ENCODE measurements at regions not wholly inside any gene's neighbourhood (a gene's known extent, or its start where the extent isn't known, plus 50 kb on each side); places are given as distances from the start of the nearest gene placed in this dataset.
"Not testable (repeated sequence)": the region's sequence is repeated elsewhere in the genome, so short reads cannot be mapped to it uniquely, and the experiment has no call there.

- no peaks in the 10 kb centered on the region for H3K9me3 ChIP-seq (ENCODE audit: low read length)
- H3K4me1 ChIP-seq (ENCODE audit: insufficient read depth, low read length), result no peaks in the 10 kb centered on the region
- no peaks in the 10 kb centered on the region for H3K27me3 ChIP-seq (ENCODE audit: control insufficient read depth in 1 of 2, insufficient read depth in 2 of 2, low read length in 2 of 2)
- no peak overlapping the region for H3K4me3 ChIP-seq (ENCODE audit: low read depth in 1 of 2, low read length in 2 of 2)
- no peak overlapping the region for H3K9ac ChIP-seq (ENCODE audit: low read length)
- H3K36me3 ChIP-seq (ENCODE audit: insufficient read depth, low read length), result no peaks in the 10 kb centered on the region
- no peak overlapping the region for H3K27ac ChIP-seq (ENCODE audit: low read depth, low read length)
Observed at GRCh38 chr4:27678027-27678426, 817.4 kb downstream of the STIM2 start.

GRCh38 chr4:27684610-27685011 lies 824.0 kb downstream of the STIM2 start:
- no peaks in the 10 kb centered on the region for H3K9me3 ChIP-seq (ENCODE audit: low read length)
- no peak overlapping the region for H3K9ac ChIP-seq (ENCODE audit: low read length)
- H3K27ac ChIP-seq (ENCODE audit: low read depth, low read length), result no peak overlapping the region
- no peak overlapping the region for H3K4me3 ChIP-seq (ENCODE audit: low read depth in 1 of 2, low read length in 2 of 2)
- H3K4me1 ChIP-seq (ENCODE audit: insufficient read depth, low read length), result no peaks in the 10 kb centered on the region
- no peaks in the 10 kb centered on the region for H3K36me3 ChIP-seq (ENCODE audit: insufficient read depth, low read length)
- no peaks in the 10 kb centered on the region for H3K27me3 ChIP-seq (ENCODE audit: control insufficient read depth in 1 of 2, insufficient read depth in 2 of 2, low read length in 2 of 2)

GRCh38 chr4:27685091-27685490 lies 824.5 kb downstream of the STIM2 start:
- Histone ChIP-seq H3K9me3 (ENCODE audit: low read length) (no peaks in the 10 kb centered on the region), H3K27me3 (ENCODE audit: control insufficient read depth in 1 of 2, insufficient read depth in 2 of 2, low read length in 2 of 2) (no peaks in the 10 kb centered on the region), H3K9ac (ENCODE audit: low read length) (no peak overlapping the region)

GRCh38 chr4:27685947-27686346 lies 825.3 kb downstream of the STIM2 start:
- Histone ChIP-seq H3K36me3 (ENCODE audit: insufficient read depth, low read length) (no peaks in the 10 kb centered on the region), H3K9ac (ENCODE audit: low read length) (no peak overlapping the region), H3K27me3 (ENCODE audit: control insufficient read depth in 1 of 2, insufficient read depth in 2 of 2, low read length in 2 of 2) (no peaks in the 10 kb centered on the region), H3K4me1 (ENCODE audit: insufficient read depth, low read length) (no peaks in the 10 kb centered on the region), H3K9me3 (ENCODE audit: low read length) (no peaks in the 10 kb centered on the region), H3K4me3 (ENCODE audit: low read depth in 1 of 2, low read length in 2 of 2) (no peak overlapping the region), H3K27ac (ENCODE audit: low read depth, low read length) (no peak overlapping the region)

More at GRCh38 chr4:27685091-27685490, 824.5 kb downstream of the STIM2 start:
- no peak overlapping the region for H3K27ac ChIP-seq (ENCODE audit: low read depth, low read length)
- H3K36me3 ChIP-seq (ENCODE audit: insufficient read depth, low read length), result no peaks in the 10 kb centered on the region
- H3K4me1 ChIP-seq (ENCODE audit: insufficient read depth, low read length), result no peaks in the 10 kb centered on the region
- no peak overlapping the region for H3K4me3 ChIP-seq (ENCODE audit: low read depth in 1 of 2, low read length in 2 of 2)

- H3K4me3 ChIP-seq (ENCODE audit: low read depth in 1 of 2, low read length in 2 of 2), result no peak overlapping the region
Observed at GRCh38 chr4:27692158-27692557, 831.5 kb downstream of the STIM2 start.

GRCh38 chr4:27692868-27693634 lies 832.4 kb downstream of the STIM2 start:
- H3K9me3 ChIP-seq (ENCODE audit: low read length), result no peaks in the 10 kb centered on the region
- H3K27me3 ChIP-seq (ENCODE audit: control insufficient read depth in 1 of 2, insufficient read depth in 2 of 2, low read length in 2 of 2), result no peaks in the 10 kb centered on the region
- no peaks in the 10 kb centered on the region for H3K36me3 ChIP-seq (ENCODE audit: insufficient read depth, low read length)
- H3K4me1 ChIP-seq (ENCODE audit: insufficient read depth, low read length), result no peaks in the 10 kb centered on the region
- no peak overlapping the region for H3K4me3 ChIP-seq (ENCODE audit: low read depth in 1 of 2, low read length in 2 of 2)
- H3K9ac ChIP-seq (ENCODE audit: low read length), result no peak overlapping the region
- no peak overlapping the region for H3K27ac ChIP-seq (ENCODE audit: low read depth, low read length)

More at GRCh38 chr4:27692158-27692557, 831.5 kb downstream of the STIM2 start:
- no peak overlapping the region for H3K27ac ChIP-seq (ENCODE audit: low read depth, low read length)
- no peaks in the 10 kb centered on the region for H3K4me1 ChIP-seq (ENCODE audit: insufficient read depth, low read length)
- no peaks in the 10 kb centered on the region for H3K36me3 ChIP-seq (ENCODE audit: insufficient read depth, low read length)
- H3K9me3 ChIP-seq (ENCODE audit: low read length), result no peaks in the 10 kb centered on the region
- H3K9ac ChIP-seq (ENCODE audit: low read length), result no peak overlapping the region
- H3K27me3 ChIP-seq (ENCODE audit: control insufficient read depth in 1 of 2, insufficient read depth in 2 of 2, low read length in 2 of 2), result no peaks in the 10 kb centered on the region

GRCh38 chr4:27696257-27696656 lies 835.6 kb downstream of the STIM2 start:
- H3K4me3 ChIP-seq (ENCODE audit: low read depth in 1 of 2, low read length in 2 of 2); H3K9me3 ChIP-seq (ENCODE audit: low read length); H3K27me3 ChIP-seq (ENCODE audit: control insufficient read depth in 1 of 2, insufficient read depth in 2 of 2, low read length in 2 of 2); H3K9ac ChIP-seq (ENCODE audit: low read length); H3K4me1 ChIP-seq (ENCODE audit: insufficient read depth, low read length); H3K36me3 ChIP-seq (ENCODE audit: insufficient read depth, low read length); H3K27ac ChIP-seq (ENCODE audit: low read depth, low read length): not testable (repeated sequence)

GRCh38 chr4:27701606-27702005 lies 841.0 kb downstream of the STIM2 start:
- H3K27ac ChIP-seq (ENCODE audit: low read depth, low read length), result no peak overlapping the region
- no peaks in the 10 kb centered on the region for H3K36me3 ChIP-seq (ENCODE audit: insufficient read depth, low read length)
- H3K9ac ChIP-seq (ENCODE audit: low read length), result no peak overlapping the region
- H3K9me3 ChIP-seq (ENCODE audit: low read length), result no peaks in the 10 kb centered on the region
- peaks cover 12% of the 10 kb centered on the region for H3K4me1 ChIP-seq (ENCODE audit: insufficient read depth, low read length)
- H3K4me3 ChIP-seq (ENCODE audit: low read depth in 1 of 2, low read length in 2 of 2), result no peak overlapping the region
- H3K27me3 ChIP-seq (ENCODE audit: control insufficient read depth in 1 of 2, insufficient read depth in 2 of 2, low read length in 2 of 2), result no peaks in the 10 kb centered on the region

- Histone ChIP-seq H3K4me3 (ENCODE audit: low read depth in 1 of 2, low read length in 2 of 2) (no peak overlapping the region), H3K4me1 (ENCODE audit: insufficient read depth, low read length) (peaks cover 12% of the 10 kb centered on the region), H3K27ac (ENCODE audit: low read depth, low read length) (no peak overlapping the region), H3K27me3 (ENCODE audit: control insufficient read depth in 1 of 2, insufficient read depth in 2 of 2, low read length in 2 of 2) (no peaks in the 10 kb centered on the region), H3K36me3 (ENCODE audit: insufficient read depth, low read length) (no peaks in the 10 kb centered on the region), H3K9me3 (ENCODE audit: low read length) (no peaks in the 10 kb centered on the region), H3K9ac (ENCODE audit: low read length) (no peak overlapping the region)
Observed at GRCh38 chr4:27702730-27703431, 842.2 kb downstream of the STIM2 start.

- no peaks in the 10 kb centered on the region for H3K9me3 ChIP-seq (ENCODE audit: low read length)
- peaks cover 12% of the 10 kb centered on the region for H3K4me1 ChIP-seq (ENCODE audit: insufficient read depth, low read length)
- H3K27ac ChIP-seq (ENCODE audit: low read depth, low read length), result no peak overlapping the region
- no peaks in the 10 kb centered on the region for H3K27me3 ChIP-seq (ENCODE audit: control insufficient read depth in 1 of 2, insufficient read depth in 2 of 2, low read length in 2 of 2)
- no peaks in the 10 kb centered on the region for H3K36me3 ChIP-seq (ENCODE audit: insufficient read depth, low read length)
- H3K4me3 ChIP-seq (ENCODE audit: low read depth in 1 of 2, low read length in 2 of 2), result no peak overlapping the region
- no peak overlapping the region for H3K9ac ChIP-seq (ENCODE audit: low read length)
Observed at GRCh38 chr4:27703771-27704170, 843.1 kb downstream of the STIM2 start.

- H3K4me1 ChIP-seq (ENCODE audit: insufficient read depth, low read length), result no peaks in the 10 kb centered on the region
- no peak overlapping the region for H3K27ac ChIP-seq (ENCODE audit: low read depth, low read length)
- no peaks in the 10 kb centered on the region for H3K36me3 ChIP-seq (ENCODE audit: insufficient read depth, low read length)
- H3K27me3 ChIP-seq (ENCODE audit: control insufficient read depth in 1 of 2, insufficient read depth in 2 of 2, low read length in 2 of 2), result no peaks in the 10 kb centered on the region
- no peaks in the 10 kb centered on the region for H3K9me3 ChIP-seq (ENCODE audit: low read length)
- no peak overlapping the region for H3K9ac ChIP-seq (ENCODE audit: low read length)
- no peak overlapping the region for H3K4me3 ChIP-seq (ENCODE audit: low read depth in 1 of 2, low read length in 2 of 2)
Observed at GRCh38 chr4:27711041-27711440, 850.4 kb downstream of the STIM2 start.

- Histone ChIP-seq H3K4me3 (ENCODE audit: low read depth in 1 of 2, low read length in 2 of 2) (no peak overlapping the region), H3K27me3 (ENCODE audit: control insufficient read depth in 1 of 2, insufficient read depth in 2 of 2, low read length in 2 of 2) (no peaks in the 10 kb centered on the region), H3K4me1 (ENCODE audit: insufficient read depth, low read length) (no peaks in the 10 kb centered on the region), H3K27ac (ENCODE audit: low read depth, low read length) (no peak overlapping the region), H3K9ac (ENCODE audit: low read length) (no peak overlapping the region), H3K36me3 (ENCODE audit: insufficient read depth, low read length) (no peaks in the 10 kb centered on the region), H3K9me3 (ENCODE audit: low read length) (no peaks in the 10 kb centered on the region)
Observed at GRCh38 chr4:27714073-27714472, 853.4 kb downstream of the STIM2 start.

Data from muscle layer of colon (tissue), 2 donors.